Naive B cell (primary cell): ENCODE measurements at regions not wholly inside any gene's neighbourhood (a gene's known extent, or its start where the extent isn't known, plus 50 kb on each side); places are given as distances from the start of the nearest gene placed in this dataset.

Source experiments
- ATAC-seq, 2 donors: fragments of 150-1000 bp; cut with Tn5 transposase; 2 replicates each; pipeline ENCODE4 v1.10.0; 2021; ENCODE audit warnings: low read depth in 2 of 2, mild to moderate bottlenecking in 2 of 2, moderate library complexity in 2 of 2
- DNase-seq: peaks from one replicate; pipeline ENCODE4 v3.0.0; 2022
- H3K27ac Mint-ChIP-seq, 6 donors: one replicate each; pipeline ENCODE4 v1.8.0; 2020 to 2022; ENCODE audit warnings: mild to moderate bottlenecking in 6 of 6, mixed read lengths in 6 of 6, moderate library complexity in 5 of 6, inconsistent platforms in 2 of 6
- H3K27me3 Mint-ChIP-seq, 3 donors: one replicate each; pipeline ENCODE4 v1.8.0; 2021 to 2022; ENCODE audit warnings: mixed read lengths in 3 of 3, mild to moderate bottlenecking in 1 of 3
- H3K36me3 Mint-ChIP-seq, 2 donors: one replicate each; pipeline ENCODE4 v1.8.0; 2020 to 2022; ENCODE audit warnings: mixed read lengths in 2 of 2, inconsistent platforms in 1 of 2, mild to moderate bottlenecking in 1 of 2
- H3K4me1 Mint-ChIP-seq, 3 donors: one replicate each; pipeline ENCODE4 v1.8.0; 2020 to 2022; ENCODE audit warnings: mixed read lengths in 3 of 3, inconsistent platforms in 1 of 3, mild to moderate bottlenecking in 1 of 3, moderate library complexity in 1 of 3
- H3K4me3 Mint-ChIP-seq, 8 donors: one replicate each; pipeline ENCODE4 v1.8.0; 2020 to 2022; ENCODE audit warnings: mild to moderate bottlenecking in 8 of 8, mixed read lengths in 8 of 8, moderate library complexity in 8 of 8, inconsistent platforms in 2 of 8
- H3K9me3 Mint-ChIP-seq, 7 donors: one replicate each; pipeline ENCODE4 v1.8.0; 2020 to 2022; ENCODE audit warnings: mixed read lengths in 7 of 7, mild to moderate bottlenecking in 5 of 7, inconsistent platforms in 2 of 7, moderate library complexity in 1 of 7

DNA sequence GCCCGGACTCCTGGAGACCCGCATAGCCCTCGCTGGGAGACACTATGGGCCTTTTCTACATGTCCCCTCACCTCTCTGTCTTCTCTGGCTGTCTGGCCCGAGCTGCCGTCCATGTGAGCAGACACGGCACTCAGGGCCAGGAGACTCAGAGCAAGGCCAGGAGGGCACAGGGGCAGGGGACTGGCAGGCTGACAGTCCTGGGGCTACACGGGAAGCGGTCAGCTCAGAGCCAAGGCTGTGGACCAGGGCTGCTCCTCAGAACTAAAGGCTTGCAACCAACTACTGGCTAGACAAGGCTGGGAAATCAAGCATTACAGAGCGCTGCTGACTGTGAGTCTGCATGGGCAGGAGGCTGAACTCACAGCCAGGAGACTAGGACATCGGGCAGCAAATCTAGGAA lies 56.1 kb upstream of the CDON start:
- no peak overlapping the region for H3K4me3 Mint-ChIP-seq
- H3K27ac Mint-ChIP-seq = no peak overlapping the region
- H3K9me3 Mint-ChIP-seq = no peaks in the 10 kb centered on the region
- no peaks in the 10 kb centered on the region for H3K4me1 Mint-ChIP-seq
- ATAC-seq (no peak), DNase-seq (no peak)
- no peaks in the 10 kb centered on the region for H3K27me3 Mint-ChIP-seq
- H3K36me3 Mint-ChIP-seq = no peaks in the 10 kb centered on the region

DNA sequence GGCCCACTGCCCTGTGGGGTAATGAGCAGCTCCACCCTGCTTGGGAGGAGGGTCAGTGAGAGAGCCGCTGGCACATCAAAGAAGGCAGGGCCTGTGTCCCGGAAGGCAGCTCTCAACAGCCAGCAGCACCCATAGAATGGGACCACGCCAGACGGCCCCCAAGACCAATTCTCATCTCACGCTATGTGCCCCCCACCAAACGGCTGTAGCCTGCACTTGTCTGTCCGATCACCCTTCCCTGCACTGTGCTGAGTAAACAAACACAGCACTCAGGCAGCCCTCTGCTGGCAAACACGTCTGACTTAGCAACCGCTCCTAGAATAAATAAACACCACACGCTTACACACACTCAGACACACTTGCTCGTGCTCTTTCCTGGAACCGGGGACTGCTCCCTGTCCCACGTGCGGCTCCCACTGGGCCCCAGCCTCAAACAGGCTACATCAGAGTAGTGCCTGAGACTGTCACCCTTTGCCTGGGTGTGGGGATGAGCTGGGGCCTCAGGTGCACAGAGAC lies 53.2 kb upstream of the CDON start:
- no peak for ATAC-seq
- Mint-ChIP-seq H3K36me3 (no peaks in the 10 kb centered on the region), H3K4me1 (no peaks in the 10 kb centered on the region), H3K27me3 (peaks cover 0 to 5% (median 0%) of the 10 kb centered on the region in 3 donors), H3K9me3 (no peaks in the 10 kb centered on the region), H3K27ac (peak overlapping the region in 1 of 6 donors; percentile 36), H3K4me3 (no peak overlapping the region)
- no peak for DNase-seq

DNA sequence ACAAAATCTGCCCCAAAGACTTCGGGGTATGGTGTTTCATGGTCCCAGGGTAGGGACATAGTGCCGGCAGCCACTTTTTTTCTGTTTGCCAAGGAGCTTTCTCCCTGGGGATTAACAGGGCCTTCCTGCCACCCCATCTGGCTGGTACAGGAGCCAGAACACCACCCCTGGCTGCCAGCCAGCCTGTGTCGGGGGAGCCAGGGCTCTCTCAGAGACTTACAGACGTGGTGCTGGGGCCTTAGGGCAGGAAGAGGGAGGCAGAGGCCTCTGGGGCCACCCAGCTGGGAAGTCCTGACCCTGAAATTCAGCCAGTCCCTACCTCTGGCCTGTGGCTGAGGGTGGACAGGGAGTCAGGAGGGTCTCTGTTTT lies 52.4 kb upstream of the CDON start:
- no peaks in the 10 kb centered on the region for H3K4me1 Mint-ChIP-seq
- DNase-seq (no peak), ATAC-seq (no peak)
- H3K9me3 Mint-ChIP-seq = no peaks in the 10 kb centered on the region
- H3K36me3 Mint-ChIP-seq = no peaks in the 10 kb centered on the region
- H3K27ac Mint-ChIP-seq = no peak overlapping the region
- H3K27me3 Mint-ChIP-seq = peaks cover 0 to 5% (median 0%) of the 10 kb centered on the region in 3 donors
- no peak overlapping the region for H3K4me3 Mint-ChIP-seq

GRCh38 chr11:126114486-126115126 lies 51.9 kb upstream of the CDON start:
- Mint-ChIP-seq H3K4me3 (no peak overlapping the region), H3K27me3 (peaks cover 0 to 5% (median 0%) of the 10 kb centered on the region in 3 donors), H3K4me1 (no peaks in the 10 kb centered on the region), H3K27ac (no peak overlapping the region), H3K36me3 (no peaks in the 10 kb centered on the region), H3K9me3 (no peaks in the 10 kb centered on the region)
- ATAC-seq = no peak
- no peak for DNase-seq

- Mint-ChIP-seq H3K27me3 (peaks cover 0 to 5% (median 0%) of the 10 kb centered on the region in 3 donors), H3K4me3 (peak overlapping the region in 1 of 8 donors; percentile 24), H3K36me3 (no peaks in the 10 kb centered on the region)
Measured at GRCh38 chr11:126113963-126114362, 51.3 kb upstream of the CDON start.

DNA sequence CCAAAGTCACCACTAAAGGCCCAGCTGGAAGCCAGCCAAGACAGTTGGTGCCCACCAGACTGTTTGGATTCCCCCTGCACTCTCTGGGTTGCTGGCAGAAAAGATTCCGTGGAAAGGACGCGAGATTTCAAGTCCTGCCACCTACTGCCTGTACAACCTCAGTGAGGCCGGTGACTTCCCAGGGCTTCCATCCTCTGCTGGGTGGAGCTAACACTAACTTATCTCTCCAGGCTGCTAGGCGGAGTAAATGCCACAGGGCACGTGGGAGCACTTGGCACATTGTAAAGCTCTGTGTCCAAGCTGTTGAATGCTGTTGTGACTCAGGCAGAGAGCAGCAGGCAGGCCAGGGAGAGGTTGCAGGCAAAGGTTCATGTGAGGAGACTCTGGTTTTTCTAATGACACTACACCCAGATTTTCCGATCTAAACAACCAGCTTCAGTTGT lies 50.9 kb upstream of the CDON start:
- H3K4me1 Mint-ChIP-seq = no peaks in the 10 kb centered on the region
- ATAC-seq (no peak), DNase-seq (no peak)
- H3K9me3 Mint-ChIP-seq = no peaks in the 10 kb centered on the region
- peaks cover 0 to 5% (median 0%) of the 10 kb centered on the region in 3 donors for H3K27me3 Mint-ChIP-seq
- H3K36me3 Mint-ChIP-seq = no peaks in the 10 kb centered on the region
- no peak overlapping the region for H3K4me3 Mint-ChIP-seq
- H3K27ac Mint-ChIP-seq = no peak overlapping the region

More at GRCh38 chr11:126113963-126114362, 51.3 kb upstream of the CDON start:
- Mint-ChIP-seq H3K27ac (peak overlapping the region in 1 of 6 donors; percentile 45), H3K9me3 (no peaks in the 10 kb centered on the region), H3K4me1 (no peaks in the 10 kb centered on the region)
- DNase-seq (no peak), ATAC-seq (no peak)

- Mint-ChIP-seq H3K9me3 (no peaks in the 10 kb centered on the region), H3K27ac (peak overlapping the region in 1 of 6 donors; percentile 80), H3K27me3 (peaks cover 0 to 5% (median 0%) of the 10 kb centered on the region in 3 donors), H3K4me1 (no peaks in the 10 kb centered on the region), H3K4me3 (no peak overlapping the region), H3K36me3 (no peaks in the 10 kb centered on the region)
- no peak for DNase-seq
- ATAC-seq = no peak
Measured at GRCh38 chr11:126113012-126113411, 50.3 kb upstream of the CDON start.

DNA sequence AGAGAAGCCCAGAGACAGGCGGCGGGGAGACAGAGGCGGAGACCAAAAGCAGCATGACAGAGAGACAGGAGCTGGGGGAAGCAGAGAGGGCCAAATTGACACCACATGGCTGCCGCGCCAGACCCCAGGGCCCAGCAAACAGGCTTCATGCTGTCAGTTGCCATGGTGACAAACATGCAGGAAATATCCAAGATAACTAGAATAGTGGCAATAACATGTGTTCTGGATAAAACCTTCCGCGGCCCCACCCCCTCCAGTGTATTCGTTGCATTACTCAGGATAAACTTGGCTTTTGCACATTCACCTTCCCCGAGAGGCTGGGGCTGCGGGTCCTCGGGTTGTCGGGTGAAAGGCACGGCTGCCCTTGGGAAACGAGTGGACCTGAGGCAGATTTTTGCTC lies 49.9 kb upstream of the CDON start:
- Mint-ChIP-seq H3K4me3 (no peak overlapping the region), H3K9me3 (no peaks in the 10 kb centered on the region), H3K4me1 (no peaks in the 10 kb centered on the region), H3K27ac (no peak overlapping the region), H3K27me3 (peaks cover 0 to 5% (median 0%) of the 10 kb centered on the region in 3 donors), H3K36me3 (no peaks in the 10 kb centered on the region)
- ATAC-seq = no peak
- DNase-seq = no peak
